Stimulated activated CD4-positive, alpha-beta T cell treated with anti-CD3 and anti-CD28 coated beads, Interleukin-2, amount 100 ng/mL, for 4 hours (primary cell): ENCODE measurements at regions not wholly inside any gene's neighbourhood (a gene's known extent, or its start where the extent isn't known, plus 50 kb on each side); places are given as distances from the start of the nearest gene placed in this dataset.

Source experiments
- DNase-seq: peaks from one replicate; pipeline ENCODE4 v3.0.0-alpha.2; 2020; ENCODE audit warnings: low read depth

GRCh38 chr5:72005671-72006070 is 101.6 kb upstream of the MAP1B start:
- DNase-seq, result no peak

DNA sequence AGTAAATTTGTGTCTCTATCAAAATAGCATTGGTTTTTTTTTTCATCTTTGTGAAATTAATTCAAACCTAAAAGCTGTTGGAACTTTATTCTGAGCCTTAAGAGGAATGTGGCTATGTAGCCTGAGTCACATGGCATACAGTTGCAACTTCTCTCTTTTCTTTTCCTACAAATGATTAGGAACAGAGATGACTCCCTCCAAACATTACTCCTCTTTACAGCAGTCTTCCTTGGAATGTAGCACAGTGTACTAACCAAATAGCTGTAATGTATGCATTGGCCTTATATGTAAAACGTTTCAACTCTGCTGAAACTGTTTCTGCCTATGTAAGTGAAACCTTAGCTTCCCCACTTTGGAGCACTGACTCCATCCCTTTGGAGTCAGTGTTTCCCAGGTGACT is 100.9 kb upstream of the MAP1B start:
- DNase-seq, result no peak

DNA sequence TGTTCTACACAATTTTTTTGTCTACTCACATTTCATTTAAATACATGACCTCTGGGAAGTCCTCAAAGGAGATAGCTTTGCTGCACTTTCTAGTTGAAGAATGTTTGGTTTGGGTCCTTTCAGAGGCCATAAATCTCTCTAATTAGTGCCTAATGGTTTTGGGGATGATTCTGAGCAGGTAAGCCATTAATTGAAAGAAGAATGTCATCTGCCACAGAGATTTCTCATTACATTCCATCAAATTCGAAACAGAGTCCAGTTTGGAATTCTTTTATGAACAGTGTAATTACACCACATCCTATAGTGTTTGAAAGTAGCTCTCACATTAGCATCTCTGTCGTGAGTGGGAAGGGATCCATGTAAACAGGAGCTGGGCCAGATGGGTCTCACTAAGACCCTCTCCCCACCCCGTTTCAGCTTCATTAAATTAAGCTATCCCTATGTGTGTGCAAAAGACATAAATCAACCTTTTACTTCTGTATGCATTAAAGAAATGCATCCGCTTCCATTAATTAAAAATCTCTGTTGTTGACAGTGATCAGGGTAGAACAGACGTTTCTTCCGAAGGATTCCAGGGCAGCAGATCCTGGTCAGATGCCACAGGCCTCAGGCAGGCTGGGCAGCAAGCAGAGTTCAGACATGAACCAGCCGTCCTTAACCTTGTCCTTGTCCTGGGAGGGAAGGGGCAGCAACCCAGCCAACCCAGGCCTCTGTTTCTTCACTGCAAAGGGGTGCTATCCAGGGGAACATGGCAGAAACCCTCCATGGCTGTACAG is 99.8 kb upstream of the MAP1B start:
- no peak for DNase-seq

DNA sequence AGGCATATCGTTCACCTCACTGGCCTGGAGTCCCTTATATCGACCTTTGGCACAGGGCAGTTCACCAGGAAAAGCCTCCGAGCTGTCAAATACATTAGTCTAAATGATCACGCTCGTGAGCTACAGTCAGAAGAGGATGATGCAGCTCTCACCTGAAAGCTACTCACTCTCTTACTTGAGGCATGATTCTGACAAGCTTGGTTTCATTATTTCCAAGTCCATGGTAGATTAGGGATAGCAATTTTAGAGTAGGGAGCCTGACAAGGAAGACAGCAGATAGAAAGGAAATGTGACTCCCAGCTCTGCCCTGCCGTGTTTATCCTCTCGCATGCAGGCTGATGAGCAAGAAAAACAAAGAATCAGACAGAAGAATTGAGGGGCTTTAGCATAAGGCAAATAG is 98.0 kb upstream of the MAP1B start:
- DNase-seq, result no peak

GRCh38 chr5:72010430-72010829 is 96.8 kb upstream of the MAP1B start:
- no peak for DNase-seq

DNA sequence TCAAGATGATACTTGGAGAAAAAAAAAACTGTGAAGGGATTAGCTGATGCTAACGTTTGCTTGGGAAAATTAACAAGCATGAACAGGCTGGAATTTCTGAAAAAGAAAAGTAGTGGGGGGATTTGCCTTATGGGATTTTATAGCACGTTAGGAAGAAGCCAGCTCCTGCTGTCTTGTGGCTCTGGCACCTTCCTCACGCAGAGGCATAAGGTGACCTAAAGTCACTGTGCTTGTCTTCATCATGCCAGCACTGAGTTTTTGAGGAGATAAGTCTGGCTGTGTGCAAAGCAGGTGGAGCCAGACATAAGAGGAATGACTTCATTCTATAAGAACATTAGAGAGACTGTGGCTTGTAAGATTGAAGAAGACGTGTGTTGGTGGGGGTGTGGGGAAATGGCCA is 94.4 kb upstream of the MAP1B start:
- no peak for DNase-seq

GRCh38 chr5:72013766-72014624 is 93.3 kb upstream of the MAP1B start:
- DNase-seq, result no peak

DNA sequence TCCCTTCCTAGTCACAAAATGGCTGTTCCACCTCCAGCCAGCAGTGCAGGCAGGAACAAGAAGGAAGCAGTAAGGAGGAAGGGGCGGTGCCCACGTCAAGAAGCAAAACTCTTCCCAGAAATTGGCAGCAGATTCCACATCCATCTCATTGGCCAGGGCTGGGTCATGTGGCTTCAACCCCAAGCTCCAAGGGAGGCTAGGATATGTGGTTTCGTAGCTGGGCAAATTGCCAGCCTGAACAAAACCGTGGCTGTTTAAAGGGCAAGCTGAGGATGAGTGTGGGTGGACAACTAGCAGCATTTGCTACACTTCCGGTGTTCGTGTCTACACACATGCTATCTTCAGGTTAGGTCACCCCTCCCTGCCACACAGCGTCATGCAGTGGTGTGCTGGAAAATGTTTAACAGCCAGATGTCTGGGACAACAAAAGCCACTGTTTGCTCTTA is 92.1 kb upstream of the MAP1B start:
- no peak for DNase-seq

GRCh38 chr5:72018143-72018803 is 89.0 kb upstream of the MAP1B start:
- DNase-seq, result peak; percentile 30

DNA sequence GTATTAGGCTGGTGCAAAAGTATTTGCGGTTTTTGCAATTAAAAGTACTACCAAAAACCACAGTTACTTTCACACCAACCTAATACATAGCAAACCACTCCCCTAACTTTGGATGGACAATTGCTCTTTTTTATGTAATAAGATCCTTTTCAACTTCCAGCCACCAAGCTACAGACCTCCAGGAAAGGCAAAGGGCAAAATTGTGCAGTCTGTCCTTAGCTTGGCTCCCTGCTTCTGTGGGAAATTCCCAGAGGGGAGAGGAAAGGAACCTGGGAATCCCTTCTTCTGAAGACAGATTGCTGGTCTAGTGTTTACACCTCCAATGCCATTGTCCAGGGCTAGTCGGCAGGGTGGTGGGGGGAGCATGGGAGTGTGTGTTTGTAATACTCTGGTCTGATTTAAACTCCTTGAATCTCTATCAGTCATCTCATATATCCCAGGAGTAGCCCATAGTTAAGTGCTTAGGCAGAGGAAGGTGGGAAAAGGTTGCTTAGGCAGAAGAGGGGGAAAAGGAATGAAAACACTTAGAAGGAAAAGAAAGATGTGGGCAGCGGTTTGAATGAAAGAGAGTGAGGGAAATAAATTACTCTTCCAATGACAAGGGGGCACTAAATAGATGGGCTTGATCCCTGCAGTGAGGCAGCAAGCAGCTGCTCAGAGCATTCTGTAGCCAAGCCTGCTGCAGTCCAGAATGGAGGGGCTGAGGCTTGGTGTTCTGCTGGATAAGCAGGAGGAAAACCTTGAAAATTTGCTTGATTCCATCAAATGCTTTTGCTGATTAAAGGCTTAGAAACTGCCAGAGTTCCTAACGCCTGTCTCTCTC is 86.9 kb upstream of the MAP1B start:
- DNase-seq, result no peak

GRCh38 chr5:72021651-72022357 is 85.5 kb upstream of the MAP1B start:
- no peak for DNase-seq

DNA sequence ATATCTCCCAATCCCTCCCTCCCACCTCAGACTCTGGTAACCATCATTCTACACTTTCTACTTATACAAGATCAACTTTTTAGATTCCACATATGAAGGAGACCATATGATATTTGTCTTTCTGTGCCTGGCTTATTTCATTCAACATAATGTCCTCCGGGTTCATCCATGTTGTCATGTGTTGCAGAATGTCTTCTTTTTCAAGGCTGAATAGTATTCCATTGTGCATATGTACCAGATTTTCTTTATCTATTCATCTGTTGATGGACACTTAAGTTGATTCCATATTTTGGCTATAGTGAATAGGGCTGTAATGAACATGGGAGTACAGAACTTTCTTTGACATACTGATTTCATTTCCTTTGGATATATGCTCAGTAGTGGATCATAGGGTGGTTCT is 78.9 kb upstream of the MAP1B start:
- DNase-seq, result no peak

DNA sequence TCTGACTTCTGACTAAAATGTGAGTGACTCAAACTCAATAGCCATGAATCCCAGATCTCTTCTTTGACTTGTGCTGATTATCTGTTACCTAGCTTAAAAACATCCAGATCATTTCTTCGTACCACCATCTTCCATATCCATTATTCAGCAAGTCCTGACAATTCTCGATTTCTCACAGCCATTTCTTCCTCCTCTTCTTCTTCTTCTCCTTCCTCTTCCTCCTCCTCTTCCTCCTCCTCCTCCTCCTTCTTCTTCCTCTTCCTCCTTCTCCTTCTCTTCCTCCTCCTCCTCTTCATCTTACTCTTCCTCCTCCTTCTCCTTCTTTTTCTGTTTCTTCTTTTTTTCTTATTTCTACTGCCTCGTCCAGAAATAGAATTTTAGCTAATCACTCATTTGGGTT is 77.0 kb upstream of the MAP1B start:
- DNase-seq, result no peak

DNA sequence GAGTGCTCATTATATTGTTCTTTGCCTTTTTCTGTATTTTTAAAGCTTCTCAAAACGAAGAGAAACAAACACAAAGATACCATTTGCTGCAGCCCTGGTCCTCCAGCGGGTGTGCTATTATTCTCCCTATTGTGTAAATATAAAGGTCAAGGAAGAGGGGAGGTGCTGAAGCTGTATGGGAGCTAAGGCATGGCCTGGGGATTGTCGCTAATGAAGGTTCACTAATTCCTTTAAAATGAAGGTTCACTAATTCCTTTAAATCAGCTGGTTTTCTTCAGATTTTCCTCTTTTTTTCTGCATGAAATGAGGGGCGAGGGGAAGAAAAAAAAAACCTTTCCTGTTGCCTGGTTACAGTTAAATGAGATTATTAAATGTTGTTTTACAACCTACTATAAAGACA is 74.5 kb upstream of the MAP1B start:
- DNase-seq, result no peak

GRCh38 chr5:72034770-72035169 is 72.5 kb upstream of the MAP1B start:
- DNase-seq, result no peak

- no peak for DNase-seq
These were observed 71.4 kb upstream of the MAP1B start for GRCh38 chr5:72035831-72036230.

DNA sequence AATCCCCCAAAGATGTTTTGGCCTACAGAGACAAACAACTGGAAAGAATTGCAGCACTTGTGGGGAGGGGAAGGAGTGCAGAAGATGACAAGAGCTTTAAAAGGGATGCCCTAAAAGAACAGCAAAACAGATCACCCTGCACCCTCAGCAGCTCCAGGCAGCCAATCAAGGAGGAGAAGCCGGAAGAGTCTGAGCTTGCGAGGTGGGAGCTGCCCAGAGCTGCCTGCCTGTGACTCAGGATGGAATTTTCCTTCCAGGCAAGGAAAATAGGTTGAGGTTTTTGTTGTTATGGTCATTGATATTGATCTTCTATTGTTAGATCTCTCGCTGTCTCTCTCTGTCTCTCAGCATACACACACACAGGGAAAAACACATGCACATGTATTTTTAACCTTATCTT is 70.3 kb upstream of the MAP1B start:
- DNase-seq, result no peak

DNA sequence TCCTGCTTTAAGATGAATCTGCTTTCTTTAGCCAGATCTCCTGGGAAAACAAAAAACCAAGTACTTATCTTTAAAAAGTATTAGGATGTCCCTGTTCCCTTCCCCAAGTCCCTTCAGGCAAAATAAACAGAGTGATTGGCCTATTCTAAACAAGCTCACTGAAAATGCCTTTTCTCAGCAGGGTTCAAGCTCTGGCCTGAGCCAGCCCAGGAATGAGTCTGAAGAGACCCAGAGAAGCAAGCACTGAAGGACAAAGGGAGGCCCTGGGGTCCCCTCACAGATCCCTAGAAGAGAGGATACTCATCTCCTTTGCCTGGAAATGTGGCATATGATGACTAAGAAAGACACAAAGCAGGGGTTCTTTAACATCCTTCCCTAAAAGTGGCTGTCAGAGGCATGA is 66.8 kb upstream of the MAP1B start:
- DNase-seq, result no peak

DNA sequence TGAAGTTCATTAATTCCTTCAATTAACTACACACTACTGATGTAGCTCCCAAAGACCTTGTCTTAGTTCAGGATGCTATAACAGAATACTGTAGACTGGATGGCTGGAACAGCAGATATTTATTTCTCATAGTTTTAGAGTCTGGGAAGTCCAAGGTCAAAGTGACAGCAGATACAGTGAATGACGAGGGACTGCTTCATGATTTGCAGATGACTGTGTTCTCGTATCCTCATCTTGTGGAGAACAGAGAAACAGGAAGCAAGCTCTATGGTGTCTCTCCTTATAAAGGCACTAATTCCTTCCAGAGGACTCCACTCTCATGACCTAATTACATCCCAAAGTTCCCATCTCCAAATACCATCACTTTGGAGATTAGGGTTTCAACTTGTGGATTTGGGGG is 65.6 kb upstream of the MAP1B start:
- no peak for DNase-seq

- DNase-seq, result no peak
These were observed 65.2 kb upstream of the MAP1B start for GRCh38 chr5:72042097-72042496.

DNA sequence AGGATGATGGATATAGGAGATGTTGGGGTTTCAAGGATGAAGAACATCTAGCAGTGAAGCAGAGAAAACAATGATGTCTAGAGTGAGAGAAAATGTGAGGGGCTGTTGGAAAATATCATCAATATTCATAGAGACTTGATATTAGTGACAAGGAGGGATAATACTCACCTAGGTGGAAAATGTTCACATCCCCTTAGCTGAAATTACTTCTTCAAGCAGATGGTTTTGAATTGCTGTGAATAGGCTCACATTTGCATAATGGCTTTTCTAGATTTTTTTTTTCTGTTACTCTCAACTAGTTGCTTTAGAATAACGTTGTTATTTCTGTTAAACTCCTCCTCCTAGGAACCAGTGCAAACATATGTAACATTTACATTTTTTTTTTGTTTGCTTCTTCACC is 61.6 kb upstream of the MAP1B start:
- no peak for DNase-seq
